AG09309 (cell line): ENCODE measurements at regions not wholly inside any gene's neighbourhood (a gene's known extent, or its start where the extent isn't known, plus 50 kb on each side); places are given as distances from the start of the nearest gene placed in this dataset.

Experiments
- DNase-seq: peaks from one replicate; pipeline ENCODE4 v3.0.0-alpha.2; 2010; ENCODE audit warnings: low read depth
- H3K4me3 ChIP-seq: 2 replicates; pipeline ENCODE4 v1.5.1; 2011; ENCODE audit warnings: mild to moderate bottlenecking, low read depth, low read length, moderate library complexity; ENCODE audit not compliant: control insufficient read depth
- TF ChIP-seq, protein P1 (sequence below): IDR thresholded peaks from 2 replicates; pipeline ENCODE4 v1.5.1; 2011; ENCODE audit warnings: mild to moderate bottlenecking, low read depth, low read length, inconsistent platforms; ENCODE audit not compliant: insufficient read depth, control insufficient read depth; ENCODE audit errors: missing control alignments

DNA sequence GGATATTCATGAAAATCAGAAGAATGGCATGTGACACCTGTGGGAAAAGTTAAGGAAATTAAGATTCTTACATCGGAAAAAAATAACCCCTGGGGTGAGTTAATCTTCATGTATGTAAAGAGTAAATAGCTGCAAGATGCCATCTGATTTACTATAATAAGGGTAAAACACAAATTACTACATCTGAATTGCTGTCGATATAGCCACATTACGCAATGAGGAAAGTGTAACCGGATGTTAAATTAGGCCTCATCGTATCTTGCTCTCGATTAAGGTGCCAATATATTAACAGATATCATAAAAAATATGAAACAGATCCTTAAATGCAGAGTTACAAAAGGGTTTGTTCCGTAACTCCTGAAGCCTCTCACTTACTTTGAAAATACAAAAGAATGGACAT is 87.4 kb upstream of the ID4 start:
- TF ChIP-seq, protein P1, sequence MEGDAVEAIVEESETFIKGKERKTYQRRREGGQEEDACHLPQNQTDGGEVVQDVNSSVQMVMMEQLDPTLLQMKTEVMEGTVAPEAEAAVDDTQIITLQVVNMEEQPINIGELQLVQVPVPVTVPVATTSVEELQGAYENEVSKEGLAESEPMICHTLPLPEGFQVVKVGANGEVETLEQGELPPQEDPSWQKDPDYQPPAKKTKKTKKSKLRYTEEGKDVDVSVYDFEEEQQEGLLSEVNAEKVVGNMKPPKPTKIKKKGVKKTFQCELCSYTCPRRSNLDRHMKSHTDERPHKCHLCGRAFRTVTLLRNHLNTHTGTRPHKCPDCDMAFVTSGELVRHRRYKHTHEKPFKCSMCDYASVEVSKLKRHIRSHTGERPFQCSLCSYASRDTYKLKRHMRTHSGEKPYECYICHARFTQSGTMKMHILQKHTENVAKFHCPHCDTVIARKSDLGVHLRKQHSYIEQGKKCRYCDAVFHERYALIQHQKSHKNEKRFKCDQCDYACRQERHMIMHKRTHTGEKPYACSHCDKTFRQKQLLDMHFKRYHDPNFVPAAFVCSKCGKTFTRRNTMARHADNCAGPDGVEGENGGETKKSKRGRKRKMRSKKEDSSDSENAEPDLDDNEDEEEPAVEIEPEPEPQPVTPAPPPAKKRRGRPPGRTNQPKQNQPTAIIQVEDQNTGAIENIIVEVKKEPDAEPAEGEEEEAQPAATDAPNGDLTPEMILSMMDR = no peak
- DNase-seq = no peak
- no peak overlapping the region for H3K4me3 ChIP-seq

DNA sequence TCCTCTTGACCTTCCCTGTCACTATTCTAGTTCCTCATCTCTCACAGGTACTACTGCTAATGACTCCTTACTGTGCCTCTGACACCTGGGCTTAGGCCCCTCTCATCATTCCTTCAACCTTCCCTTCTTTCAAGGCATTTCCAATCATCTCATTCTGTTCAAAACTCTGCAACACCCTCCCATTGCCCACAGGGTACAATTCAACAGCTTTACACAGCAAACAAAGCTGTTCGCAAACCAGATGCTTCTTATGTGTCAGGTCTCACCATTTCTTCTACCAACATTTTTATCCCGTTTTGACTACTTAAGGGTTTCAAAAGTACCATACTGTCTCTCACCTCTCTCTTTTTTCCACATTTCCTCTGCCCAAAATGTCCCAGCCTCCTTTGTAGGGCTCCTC is 84.4 kb upstream of the ID4 start:
- DNase-seq = no peak
- no peak overlapping the region for H3K4me3 ChIP-seq
- TF ChIP-seq, protein P1 = no peak

DNA sequence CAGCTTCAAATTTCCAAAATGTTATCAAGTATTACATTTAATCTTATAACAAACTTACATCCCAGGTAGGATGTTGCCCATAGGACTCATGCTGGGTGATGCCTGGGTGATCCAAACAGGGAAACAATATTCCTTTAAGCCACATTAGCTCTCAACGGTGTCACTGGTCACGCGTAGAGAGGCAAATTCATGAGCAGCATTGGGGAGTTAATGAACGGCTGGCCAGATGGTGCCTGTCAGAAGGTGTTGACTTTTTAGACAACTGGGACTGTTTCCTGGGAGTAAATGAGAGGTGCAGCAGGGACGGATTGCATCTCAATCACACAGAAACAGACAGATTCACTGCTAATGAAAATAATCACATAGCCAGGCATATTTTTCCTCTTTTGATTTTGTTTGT is 83.3 kb upstream of the ID4 start:
- H3K4me3 ChIP-seq = no peak overlapping the region
- TF ChIP-seq, protein P1 = no peak
- no peak for DNase-seq

DNA sequence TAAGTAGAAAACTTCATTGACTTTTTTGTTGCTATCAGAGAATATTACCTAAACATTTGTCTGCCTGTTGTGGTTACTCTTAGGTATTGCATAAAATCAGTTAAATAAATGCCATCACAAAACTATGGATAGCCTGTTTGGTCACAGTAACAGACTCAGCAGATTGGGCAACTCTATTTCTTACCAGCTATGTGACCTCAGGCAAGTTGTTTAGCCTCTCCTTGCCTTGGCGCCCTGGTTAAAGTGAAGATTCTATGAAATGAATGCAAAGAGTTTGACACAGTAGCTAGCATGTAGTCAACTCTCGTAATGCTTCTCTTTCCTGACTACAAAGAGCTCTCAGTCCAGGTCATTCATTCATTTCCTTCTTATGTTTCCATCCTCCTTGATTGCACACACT is 82.5 kb upstream of the ID4 start:
- TF ChIP-seq, protein P1 = no peak
- no peak for DNase-seq
- no peak overlapping the region for H3K4me3 ChIP-seq

DNA sequence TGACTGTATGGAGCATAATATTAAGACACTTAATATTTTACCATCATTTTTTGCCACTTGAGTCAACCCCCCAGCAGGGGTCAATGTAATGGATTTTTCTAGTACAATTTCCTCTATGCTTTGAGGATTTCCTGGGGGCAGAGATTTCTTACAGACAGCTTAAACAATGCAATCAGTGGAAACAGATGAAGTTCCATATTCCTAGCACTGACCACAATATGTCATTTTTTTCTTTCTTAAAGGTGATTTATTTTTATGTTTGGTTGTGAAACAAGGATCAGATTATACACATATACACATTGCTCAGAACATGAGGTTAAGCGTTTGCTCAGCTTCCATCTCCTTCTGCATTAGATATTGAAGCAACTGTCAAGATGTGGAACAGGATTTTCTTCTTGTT is 82.0 kb upstream of the ID4 start:
- no peak for DNase-seq
- TF ChIP-seq, protein P1 = no peak
- no peak overlapping the region for H3K4me3 ChIP-seq

DNA sequence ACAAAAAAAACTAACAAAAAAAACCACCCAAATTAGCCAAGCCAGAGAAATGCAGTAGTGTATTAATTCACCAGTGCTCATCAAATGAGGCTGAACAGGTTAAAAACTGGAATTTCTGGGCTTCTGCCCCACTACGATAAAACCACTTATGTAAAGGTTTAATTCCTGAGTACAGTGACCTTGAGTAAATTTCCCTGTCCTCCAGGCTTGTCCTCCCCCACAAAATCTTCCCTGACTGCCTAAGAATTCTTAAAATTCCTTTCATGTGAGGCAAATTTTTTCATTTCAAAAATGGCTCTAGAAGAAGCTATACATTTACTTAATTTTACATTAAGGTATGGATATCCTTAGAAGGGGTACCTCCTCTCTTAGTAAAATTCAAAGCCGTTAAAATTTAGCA is 80.1 kb upstream of the ID4 start:
- DNase-seq = no peak
- TF ChIP-seq, protein P1 = no peak
- no peak overlapping the region for H3K4me3 ChIP-seq
